SK-N-SH (cell line): ENCODE measurements at regions not wholly inside any gene's neighbourhood (a gene's known extent, or its start where the extent isn't known, plus 50 kb on each side); places are given as distances from the start of the nearest gene placed in this dataset.

ENCODE experiments used
- CTCF ChIA-PET: fragments of 300-600, 350-600 bp; formaldehyde crosslinking; extraction: SDS; loops from one replicate; lab custom pipeline; 2021; lab: Yijun Ruan, JAX
- POLR2A ChIA-PET: fragments of 350-600 bp; sonication (Branson Sonifier 250); formaldehyde crosslinking; extraction: SDS; loops from one replicate; lab custom pipeline; 2020; ENCODE audit warnings: antibody characterized with exemption, inconsistent platforms; lab: Yijun Ruan, JAX
- DNase-seq: peaks from one replicate; pipeline ENCODE4 v3.0.0; 2012
- H2AFZ ChIP-seq: fragments of 200-600 bp; sonication (generic); 2 replicates; pipeline ENCODE4 v1.8.1; 2016; ENCODE audit warnings: antibody characterized with exemption, mild to moderate bottlenecking, low read depth
- H3F3A ChIP-seq: fragments of 200-600 bp; sonication (generic); replicated peaks from 2 replicates; pipeline ENCODE3; 2016; ENCODE audit warnings: antibody characterized with exemption, mild to moderate bottlenecking; ENCODE audit not compliant: insufficient read depth
- H3K27ac ChIP-seq, 2 experiments: fragments of 200-500 bp in 1 of 2; fragments of 200-600 bp in 1 of 2; sonication (Bioruptor generic) in 1 of 2; sonication (generic), shearing (Covaris generic) in 1 of 2; 2 replicates each; pipeline versions ENCODE4 v1.5.1 to v1.6.1; 2014 to 2016; ENCODE audit warnings: low read depth in 2 of 2, inconsistent platforms in 1 of 2, low read length in 1 of 2, mild to moderate bottlenecking in 1 of 2, mixed read lengths in 1 of 2
- H3K27me3 ChIP-seq: fragments of 200-600 bp; sonication (generic), shearing (Covaris generic); 2 replicates; pipeline ENCODE4 v1.6.1; 2016; ENCODE audit warnings: mixed run types; ENCODE audit not compliant: insufficient read depth
- H3K36me3 ChIP-seq, 2 experiments: fragments of 200-500 bp in 1 of 2; fragments of 200-600 bp in 1 of 2; sonication (Bioruptor generic) in 1 of 2; sonication (generic) in 1 of 2; replicated peaks in 1 of 2; 2 replicates each; pipeline versions ENCODE3 to v1.5.1; 2014 to 2016; ENCODE audit warnings: low read length in 1 of 2, mild to moderate bottlenecking in 1 of 2; ENCODE audit not compliant: insufficient read depth in 2 of 2, control insufficient read depth in 1 of 2
- H3K4me1 ChIP-seq, 2 experiments: fragments of 200-500 bp in 1 of 2; fragments of 200-600 bp in 1 of 2; sonication (Bioruptor generic) in 1 of 2; sonication (generic), shearing (Covaris generic) in 1 of 2; 2 replicates each; pipeline versions ENCODE4 v1.5.1 to v1.6.1; 2014 to 2016; ENCODE audit warnings: low read depth in 1 of 2, low read length in 1 of 2, mixed run types in 1 of 2; ENCODE audit not compliant: insufficient read depth in 2 of 2, control insufficient read depth in 1 of 2
- H3K4me2 ChIP-seq: fragments of 200-600 bp; sonication (generic), shearing (Covaris generic); 2 replicates; pipeline ENCODE4 v1.6.1; 2017; ENCODE audit warnings: mixed run types
- H3K4me3 ChIP-seq, 2 experiments: fragments of 200-500 bp in 1 of 2; fragments of 200-600 bp in 1 of 2; sonication (Bioruptor generic) in 1 of 2; sonication (generic), shearing (Covaris generic) in 1 of 2; 2 replicates each; pipeline versions ENCODE4 v1.5.1 to v1.8.1; 2014 to 2016; ENCODE audit warnings: low read depth in 2 of 2, inconsistent platforms in 1 of 2, low read length in 1 of 2, mild to moderate bottlenecking in 1 of 2, mixed read lengths in 1 of 2, moderate library complexity in 1 of 2
- H3K79me2 ChIP-seq: fragments of 200-600 bp; sonication (generic); 2 replicates; pipeline ENCODE4 v1.8.1; 2017; ENCODE audit warnings: mild to moderate bottlenecking; ENCODE audit not compliant: insufficient read depth
- H3K9ac ChIP-seq: fragments of 200-600 bp; sonication (generic); 2 replicates; pipeline ENCODE4 v1.6.1; 2017; ENCODE audit warnings: mixed run types
- H3K9me2 ChIP-seq: fragments of 200-600 bp; sonication (generic); 2 replicates; pipeline ENCODE4 v1.6.1; 2017; ENCODE audit warnings: mixed run types
- H3K9me3 ChIP-seq: fragments of 200-600 bp; sonication (generic); 2 replicates; pipeline ENCODE4 v1.6.1; 2017; ENCODE audit warnings: mixed run types, mild to moderate bottlenecking, moderate library complexity
- H4K20me1 ChIP-seq: fragments of 200-600 bp; sonication (generic); 2 replicates; pipeline ENCODE4 v1.6.1; 2017; ENCODE audit warnings: mild to moderate bottlenecking, mixed run types; ENCODE audit not compliant: insufficient read depth
- CHD2 ChIP-seq: fragments of 150-350 bp; IDR thresholded peaks from 2 replicates; pipeline ENCODE4 v1.6.1; 2018; ENCODE audit warnings: low read length; ENCODE audit not compliant: partially characterized antibody
- ELF1 ChIP-seq: IDR thresholded peaks from 2 replicates; pipeline ENCODE4 v1.4.0; 2012
- FOXJ3 ChIP-seq: sonication (generic); formaldehyde crosslinking; IDR thresholded peaks from 2 replicates; pipeline ENCODE4 v1.5.1; 2020; ENCODE audit warnings: mild to moderate bottlenecking, missing genetic modification reagents
- GABPA ChIP-seq: IDR thresholded peaks from 2 replicates; pipeline ENCODE4 v1.4.0; 2012; ENCODE audit warnings: low read depth, mild to moderate bottlenecking
- JUND ChIP-seq: IDR thresholded peaks from 2 replicates; pipeline ENCODE4 v1.4.0; 2012
- MEF2A ChIP-seq: IDR thresholded peaks from 2 replicates; pipeline ENCODE4 v1.4.0; 2012; ENCODE audit warnings: low read depth, borderline replicate concordance
- MXI1 ChIP-seq: IDR thresholded peaks from 2 replicates; pipeline ENCODE4 v1.6.1; 2012; ENCODE audit warnings: mild to moderate bottlenecking, low read depth, low read length, improper control_type of control experiment
- RAD21 ChIP-seq: IDR thresholded peaks from 2 replicates; pipeline ENCODE4 v1.6.1; 2012; ENCODE audit warnings: mild to moderate bottlenecking, low read length
- RCOR1 ChIP-seq: fragments of 150-350 bp; IDR thresholded peaks from 2 replicates; pipeline ENCODE4 v1.6.1; 2017; ENCODE audit warnings: antibody characterized with exemption, low read length
- RXRA ChIP-seq: IDR thresholded peaks from 2 replicates; pipeline ENCODE4 v1.4.0; 2012; ENCODE audit warnings: low read depth, mild to moderate bottlenecking, borderline replicate concordance
- SMC3 ChIP-seq: IDR thresholded peaks from 2 replicates; pipeline ENCODE4 v1.6.1; 2012; ENCODE audit warnings: low read depth, low read length, improper control_type of control experiment
- TCF12 ChIP-seq: IDR thresholded peaks from 2 replicates; pipeline ENCODE4 v1.4.0; 2012
- TEAD4 ChIP-seq: IDR thresholded peaks from 2 replicates; pipeline ENCODE4 v1.4.0; 2012; ENCODE audit warnings: mild to moderate bottlenecking, borderline replicate concordance; ENCODE audit not compliant: insufficient read depth
- WGBS: methylation state at CpG from one replicate; pipeline ENCODE4 v1.1.6; 2017; ENCODE audit warnings: low lambda C conversion rate; 5-methylcytosine and 5-hydroxymethylcytosine counted together
- TF ChIP-seq, protein P1 (sequence below): IDR thresholded peaks from 2 replicates; pipeline ENCODE4 v1.4.0; 2012; ENCODE audit warnings: low read depth, borderline replicate concordance
- TF ChIP-seq, protein P2 (sequence below): IDR thresholded peaks from 2 replicates; pipeline ENCODE4; 2012
- TF ChIP-seq, protein P3 (sequence below): fragments of 200-600 bp; sonication (generic); IDR thresholded peaks from 2 replicates; pipeline ENCODE4 v1.6.1; 2017; ENCODE audit warnings: antibody characterized with exemption, mild to moderate bottlenecking, moderate library complexity

DNA sequence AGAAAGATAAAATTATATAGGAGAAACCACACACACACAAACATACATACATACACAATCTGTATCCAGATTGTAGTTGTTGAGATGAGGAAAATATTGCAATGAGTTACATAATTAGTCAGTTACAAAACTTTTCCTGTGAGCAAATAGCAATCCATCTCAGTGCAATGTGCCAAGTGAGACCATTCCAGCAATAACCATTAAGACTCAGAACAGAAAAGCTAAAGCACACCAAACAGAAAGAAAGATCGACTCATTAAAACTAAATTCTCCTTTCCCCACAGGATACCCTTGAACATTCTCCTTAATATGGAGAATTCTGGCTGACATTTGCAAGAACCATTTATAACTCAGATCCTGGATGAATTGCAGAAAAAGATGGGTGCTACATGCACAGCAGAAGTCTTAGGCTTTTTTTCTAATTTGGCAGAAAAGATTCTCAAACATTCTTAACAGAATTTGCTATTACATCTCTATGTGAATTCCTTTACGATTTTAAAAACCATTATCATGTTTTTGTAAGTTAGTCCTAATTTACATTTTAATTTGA is 1341.2 kb upstream of the SPRY2 start:
- ChIA-PET POLR2A (no interaction called here), CTCF (no interaction called here)
- Histone ChIP-seq H3K4me1 (no peaks in the 10 kb centered on the region), H3K4me2 (no peak overlapping the region), H2AFZ (no peak overlapping the region), H3F3A (no peaks in the 10 kb centered on the region), H3K27ac (no peak overlapping the region), H3K9ac (no peak overlapping the region), H3K9me2 (no peaks in the 10 kb centered on the region), H3K27me3 (no peaks in the 10 kb centered on the region), H3K36me3 (no peaks in the 10 kb centered on the region), H3K9me3 (no peaks in the 10 kb centered on the region), H3K79me2 (no peaks in the 10 kb centered on the region), H4K20me1 (no peaks in the 10 kb centered on the region), H3K4me3 (no peak overlapping the region)
- TF ChIP-seq RAD21 (no peak), CHD2 (no peak), ELF1 (no peak)
- no peak for DNase-seq
- 5% methylated on average over 2 of the region's 2 CpGs for WGBS

DNA sequence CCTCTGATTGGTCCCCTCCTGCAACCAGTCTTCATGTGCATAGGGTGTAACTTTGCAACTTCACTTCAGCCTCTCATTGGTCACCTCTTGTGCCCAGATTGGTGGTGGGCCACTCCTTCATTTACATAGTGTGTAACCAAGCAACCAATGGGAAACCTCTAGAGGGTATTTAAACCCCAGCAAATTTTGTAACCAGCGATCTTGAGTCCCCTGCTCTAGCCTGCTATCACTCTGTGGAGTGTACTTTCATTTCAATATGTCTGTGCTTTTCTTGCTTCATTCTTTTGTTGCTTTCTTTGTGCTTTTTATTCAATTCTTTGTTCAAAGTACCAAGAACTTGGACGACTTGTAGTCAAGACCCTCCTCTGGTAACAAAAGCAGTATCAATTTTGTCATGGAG is 1336.9 kb upstream of the SPRY2 start:
- Histone ChIP-seq H3K27me3 (no peaks in the 10 kb centered on the region), H3K9ac (no peak overlapping the region), H3K9me2 (no peaks in the 10 kb centered on the region), H3K4me2 (no peak overlapping the region), H3K36me3 (no peaks in the 10 kb centered on the region), H3F3A (no peaks in the 10 kb centered on the region), H2AFZ (no peak overlapping the region), H3K9me3 (no peaks in the 10 kb centered on the region), H3K27ac (no peak overlapping the region), H3K4me1 (no peaks in the 10 kb centered on the region), H4K20me1 (no peaks in the 10 kb centered on the region), H3K79me2 (no peaks in the 10 kb centered on the region), H3K4me3 (no peak overlapping the region)
- ChIA-PET CTCF (no interaction called here), POLR2A (no interaction called here)
- WGBS: 6% methylated on average over 2 of the region's 2 CpGs
- TF ChIP-seq MEF2A: no peak
- TF ChIP-seq, protein P1, sequence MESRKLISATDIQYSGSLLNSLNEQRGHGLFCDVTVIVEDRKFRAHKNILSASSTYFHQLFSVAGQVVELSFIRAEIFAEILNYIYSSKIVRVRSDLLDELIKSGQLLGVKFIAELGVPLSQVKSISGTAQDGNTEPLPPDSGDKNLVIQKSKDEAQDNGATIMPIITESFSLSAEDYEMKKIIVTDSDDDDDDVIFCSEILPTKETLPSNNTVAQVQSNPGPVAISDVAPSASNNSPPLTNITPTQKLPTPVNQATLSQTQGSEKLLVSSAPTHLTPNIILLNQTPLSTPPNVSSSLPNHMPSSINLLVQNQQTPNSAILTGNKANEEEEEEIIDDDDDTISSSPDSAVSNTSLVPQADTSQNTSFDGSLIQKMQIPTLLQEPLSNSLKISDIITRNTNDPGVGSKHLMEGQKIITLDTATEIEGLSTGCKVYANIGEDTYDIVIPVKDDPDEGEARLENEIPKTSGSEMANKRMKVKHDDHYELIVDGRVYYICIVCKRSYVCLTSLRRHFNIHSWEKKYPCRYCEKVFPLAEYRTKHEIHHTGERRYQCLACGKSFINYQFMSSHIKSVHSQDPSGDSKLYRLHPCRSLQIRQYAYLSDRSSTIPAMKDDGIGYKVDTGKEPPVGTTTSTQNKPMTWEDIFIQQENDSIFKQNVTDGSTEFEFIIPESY: no peak
- TF ChIP-seq TCF12: no peak
- no peak for TF ChIP-seq CHD2
- TF ChIP-seq RAD21: no peak
- no peak for TF ChIP-seq RCOR1
- TF ChIP-seq FOXJ3 (CRISPR knock-in tag): no peak
- TF ChIP-seq MXI1: no peak
- TF ChIP-seq SMC3: no peak
- TF ChIP-seq, protein P2, sequence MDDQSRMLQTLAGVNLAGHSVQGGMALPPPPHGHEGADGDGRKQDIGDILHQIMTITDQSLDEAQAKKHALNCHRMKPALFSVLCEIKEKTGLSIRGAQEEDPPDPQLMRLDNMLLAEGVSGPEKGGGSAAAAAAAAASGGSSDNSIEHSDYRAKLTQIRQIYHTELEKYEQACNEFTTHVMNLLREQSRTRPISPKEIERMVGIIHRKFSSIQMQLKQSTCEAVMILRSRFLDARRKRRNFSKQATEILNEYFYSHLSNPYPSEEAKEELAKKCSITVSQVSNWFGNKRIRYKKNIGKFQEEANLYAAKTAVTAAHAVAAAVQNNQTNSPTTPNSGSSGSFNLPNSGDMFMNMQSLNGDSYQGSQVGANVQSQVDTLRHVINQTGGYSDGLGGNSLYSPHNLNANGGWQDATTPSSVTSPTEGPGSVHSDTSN: no peak
- TF ChIP-seq JUND: no peak
- TF ChIP-seq TEAD4: no peak
- no peak for TF ChIP-seq RXRA
- TF ChIP-seq, protein P3, sequence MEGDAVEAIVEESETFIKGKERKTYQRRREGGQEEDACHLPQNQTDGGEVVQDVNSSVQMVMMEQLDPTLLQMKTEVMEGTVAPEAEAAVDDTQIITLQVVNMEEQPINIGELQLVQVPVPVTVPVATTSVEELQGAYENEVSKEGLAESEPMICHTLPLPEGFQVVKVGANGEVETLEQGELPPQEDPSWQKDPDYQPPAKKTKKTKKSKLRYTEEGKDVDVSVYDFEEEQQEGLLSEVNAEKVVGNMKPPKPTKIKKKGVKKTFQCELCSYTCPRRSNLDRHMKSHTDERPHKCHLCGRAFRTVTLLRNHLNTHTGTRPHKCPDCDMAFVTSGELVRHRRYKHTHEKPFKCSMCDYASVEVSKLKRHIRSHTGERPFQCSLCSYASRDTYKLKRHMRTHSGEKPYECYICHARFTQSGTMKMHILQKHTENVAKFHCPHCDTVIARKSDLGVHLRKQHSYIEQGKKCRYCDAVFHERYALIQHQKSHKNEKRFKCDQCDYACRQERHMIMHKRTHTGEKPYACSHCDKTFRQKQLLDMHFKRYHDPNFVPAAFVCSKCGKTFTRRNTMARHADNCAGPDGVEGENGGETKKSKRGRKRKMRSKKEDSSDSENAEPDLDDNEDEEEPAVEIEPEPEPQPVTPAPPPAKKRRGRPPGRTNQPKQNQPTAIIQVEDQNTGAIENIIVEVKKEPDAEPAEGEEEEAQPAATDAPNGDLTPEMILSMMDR: no peak
- TF ChIP-seq GABPA: no peak
- no peak for DNase-seq
